GM12891 (cell line): ENCODE measurements at regions not wholly inside any gene's neighbourhood (a gene's known extent, or its start where the extent isn't known, plus 50 kb on each side); places are given as distances from the start of the nearest gene placed in this dataset.

Experiments used
- POLR2A ChIP-seq: IDR thresholded peaks from 2 replicates; pipeline ENCODE4 v1.6.1; 2011; ENCODE audit warnings: low read depth, low read length, control low read depth
- POLR2AphosphoS5 ChIP-seq: IDR thresholded peaks from 2 replicates; pipeline ENCODE4 v1.6.1; 2011; ENCODE audit warnings: low read depth, low read length, control low read depth
- POU2F2 ChIP-seq: IDR thresholded peaks from 2 replicates; pipeline ENCODE4 v1.6.1; 2011; ENCODE audit warnings: low read depth, mild to moderate bottlenecking, control low read depth, low read length, moderate library complexity
- SPI1 ChIP-seq: IDR thresholded peaks from 2 replicates; pipeline ENCODE4 v1.6.1; 2011; ENCODE audit warnings: low read depth, low read length, control low read depth
- TAF1 ChIP-seq: IDR thresholded peaks from 2 replicates; pipeline ENCODE4 v1.6.1; 2011; ENCODE audit warnings: low read depth, low read length, control low read depth

- TF ChIP-seq POLR2A (no peak), TAF1 (no peak), POU2F2 (no peak), POLR2AphosphoS5 (no peak), SPI1 (no peak)
These were observed 322.7 kb upstream of the NBEA start for GRCh38 chr13:34619326-34619725.
